HepG2 (cell line): ENCODE measurements at regions not wholly inside any gene's neighbourhood (a gene's known extent, or its start where the extent isn't known, plus 50 kb on each side); places are given as distances from the start of the nearest gene placed in this dataset.

Source experiments
- ATAC-seq: fragments of 200-7000 bp; cut with Tn5 transposase; 3 replicates; pipeline ENCODE4 v1.9.1; 2020; ENCODE audit warnings: mild to moderate bottlenecking, moderate library complexity
- BruUV-seq: library from RNA; stranded (reverse); fragments of 400-500 nt; replicated peaks from 2 replicates; lab custom pipeline; 2021; lab: Mats Ljungman, UMichigan
- CTCF ChIA-PET: fragments of 300-600 bp; formaldehyde crosslinking; extraction: SDS; loops from one replicate; lab custom pipeline; 2021; ENCODE audit warnings: low total read pairs, inconsistent platforms, low intra/inter-chr PET ratio; lab: Yijun Ruan, JAX
- POLR2A ChIA-PET: fragments of 350-600 bp; sonication (Branson Sonifier 250); formaldehyde crosslinking; loops from one replicate; lab custom pipeline; 2020; ENCODE audit warnings: antibody characterized with exemption, inconsistent platforms; lab: Yijun Ruan, JAX
- DNase-seq: peaks from one replicate; pipeline ENCODE4 v3.0.0-alpha.2; 2015; ENCODE audit warnings: low spot score
- FAIRE-seq: peaks from 3 replicates; lab custom pipeline; 2011; peaks lifted over from hg19 to GRCh38; lab: Jason Lieb, UNC
- H2AFZ ChIP-seq: one replicate; pipeline ENCODE4 v1.6.1; 2011; ENCODE audit warnings: low read length, inconsistent platforms
- H3K27ac ChIP-seq: fragments of 300-600 bp; 3 replicates; pipeline ENCODE4 v1.8.0; 2011; ENCODE audit warnings: mixed run types, mild to moderate bottlenecking, mixed read lengths, low read length, inconsistent platforms; ENCODE audit not compliant: insufficient read depth; ENCODE audit errors: extremely low read length
- H3K27me3 ChIP-seq, 2 experiments: fragments of 200-600 bp in 1 of 2; 2 replicates in 1 of 2; 3 replicates in 1 of 2; pipeline versions ENCODE4 v1.6.0 to v1.8.0; 2011; ENCODE audit warnings: low read length in 2 of 2, mild to moderate bottlenecking in 2 of 2, moderate library complexity in 2 of 2, inconsistent platforms in 1 of 2; ENCODE audit not compliant: insufficient read depth in 2 of 2, control insufficient read depth in 1 of 2
- H3K36me3 ChIP-seq, 2 experiments: fragments of 200-600 bp in 1 of 2; replicated peaks in 1 of 2; 2 replicates in 1 of 2; 3 replicates in 1 of 2; pipeline versions ENCODE4 v1.5.1 to v1.8.0; 2011; ENCODE audit warnings: low read length in 2 of 2, inconsistent platforms in 1 of 2; ENCODE audit not compliant: insufficient read depth in 2 of 2, control insufficient read depth in 1 of 2
- H3K4me1 ChIP-seq: 2 replicates; pipeline ENCODE4 v1.5.1; 2012; ENCODE audit warnings: low read length, inconsistent platforms; ENCODE audit not compliant: insufficient read depth
- H3K4me2 ChIP-seq: 2 replicates; pipeline ENCODE4 v1.6.0; 2011; ENCODE audit warnings: low read depth, low read length, inconsistent platforms
- H3K4me3 ChIP-seq, 3 experiments: fragments of 200-600 bp in 1 of 3; sonication (generic), shearing (Covaris generic) in 1 of 3; replicated peaks in 1 of 3; 2 replicates each; pipeline ENCODE4 v1.5.1; 2011 to 2016; ENCODE audit warnings: low read length in 3 of 3, inconsistent platforms in 2 of 3, low read depth in 2 of 3, mild to moderate bottlenecking in 2 of 3, control low read depth in 1 of 3, mixed read lengths in 1 of 3; ENCODE audit not compliant: insufficient read depth in 1 of 3
- H3K79me2 ChIP-seq: one replicate; pipeline ENCODE4 v1.6.1; 2011; ENCODE audit warnings: low read length, inconsistent platforms; ENCODE audit not compliant: insufficient read depth
- H3K9ac ChIP-seq: 2 replicates; pipeline ENCODE4 v1.6.0; 2011; ENCODE audit warnings: mild to moderate bottlenecking, low read depth, low read length, inconsistent platforms; ENCODE audit not compliant: insufficient read depth
- H3K9me3 ChIP-seq: 2 replicates; pipeline ENCODE4 v1.5.1; 2012; ENCODE audit warnings: mild to moderate bottlenecking, low read length
- H4K20me1 ChIP-seq: 2 replicates; pipeline ENCODE4 v1.6.0; 2011; ENCODE audit warnings: inconsistent platforms, mild to moderate bottlenecking, low read length, moderate library complexity; ENCODE audit not compliant: insufficient read depth
- ARID2 ChIP-seq: sonication (generic); formaldehyde crosslinking; IDR thresholded peaks from 2 replicates; pipeline ENCODE4 v1.8.1; 2022; ENCODE audit warnings: mild to moderate bottlenecking, missing genetic modification reagents, borderline replicate concordance
- BCL6 ChIP-seq: IDR thresholded peaks from 2 replicates; pipeline ENCODE4 v1.6.1; 2016; ENCODE audit warnings: missing genetic modification reagents, missing compliant biosample characterization
- CREB1 ChIP-seq, 2 experiments: fragments of 450-650 bp in 1 of 2; IDR thresholded peaks; 2 replicates each; pipeline ENCODE4 v1.6.1; 2016 to 2017; ENCODE audit warnings: control low read depth in 1 of 2, mild to moderate bottlenecking in 1 of 2, missing compliant biosample characterization in 1 of 2, missing genetic modification characterization in 1 of 2
- DR1 ChIP-seq: sonication (generic); formaldehyde crosslinking; IDR thresholded peaks from 2 replicates; pipeline ENCODE4 v1.8.0; 2021; ENCODE audit warnings: mild to moderate bottlenecking, missing genetic modification reagents, inconsistent platforms
- MED13 ChIP-seq: sonication (generic); formaldehyde crosslinking; IDR thresholded peaks from 2 replicates; pipeline ENCODE4 v1.5.0; 2020; ENCODE audit warnings: missing genetic modification reagents
- SMAD1 ChIP-seq: sonication (generic); formaldehyde crosslinking; IDR thresholded peaks from 2 replicates; pipeline ENCODE4 v1.4.0; 2020; ENCODE audit warnings: missing genetic modification reagents, low read depth, mild to moderate bottlenecking, borderline replicate concordance
- YEATS4 ChIP-seq: sonication (generic); formaldehyde crosslinking; IDR thresholded peaks from 2 replicates; pipeline ENCODE4 v1.4.0; 2020; ENCODE audit warnings: missing genetic modification reagents, borderline replicate concordance
- ZBTB1 ChIP-seq: sonication (generic); formaldehyde crosslinking; IDR thresholded peaks from 2 replicates; pipeline ENCODE4 v1.4.0; 2020; ENCODE audit warnings: missing genetic modification reagents, borderline replicate concordance
- ZKSCAN1 ChIP-seq: fragments of 150-350 bp; IDR thresholded peaks from 2 replicates; pipeline ENCODE4 v1.6.1; 2014; ENCODE audit warnings: low read length
- WGBS: methylation state at CpG from one replicate; pipeline ENCODE4 v1.1.6; 2017; ENCODE audit warnings: low lambda C conversion rate; 5-methylcytosine and 5-hydroxymethylcytosine counted together
- in situ Hi-C: cut with HindIII; loops from 2 replicates; pipeline ENCODE4 v1.10.0; 2017; ENCODE audit warnings: low pct_unique_long_range_greater_than_20kb; ENCODE audit not compliant: extremely low pct_ligation_motif_present
- intact Hi-C: fragments of 100-400 bp; cut with micrococcal nuclease; formaldehyde crosslinking; loops from one replicate; pipeline ENCODE4 v1.10.0; 2022; ENCODE audit not compliant: unreplicated experiment
- TF ChIP-seq, protein P1 (sequence below): sonication (generic); formaldehyde crosslinking; IDR thresholded peaks from 2 replicates; pipeline ENCODE4 v1.4.0; 2020; ENCODE audit warnings: mild to moderate bottlenecking, missing genetic modification reagents
- TF ChIP-seq, protein P2 (sequence below): IDR thresholded peaks from 2 replicates; pipeline ENCODE4 v1.6.1; 2016; ENCODE audit warnings: missing biosample characterization, missing genetic modification reagents, low read depth
- TF ChIP-seq, protein P3 (sequence below): sonication (generic); formaldehyde crosslinking; IDR thresholded peaks from 2 replicates; pipeline ENCODE4 v1.5.1; 2020; ENCODE audit warnings: missing genetic modification reagents, mild to moderate bottlenecking, borderline replicate concordance
- TF ChIP-seq, protein P4 (sequence below): sonication (generic); formaldehyde crosslinking; IDR thresholded peaks from 2 replicates; pipeline ENCODE4; 2020; ENCODE audit warnings: missing genetic modification reagents, mild to moderate bottlenecking, borderline replicate concordance

DNA sequence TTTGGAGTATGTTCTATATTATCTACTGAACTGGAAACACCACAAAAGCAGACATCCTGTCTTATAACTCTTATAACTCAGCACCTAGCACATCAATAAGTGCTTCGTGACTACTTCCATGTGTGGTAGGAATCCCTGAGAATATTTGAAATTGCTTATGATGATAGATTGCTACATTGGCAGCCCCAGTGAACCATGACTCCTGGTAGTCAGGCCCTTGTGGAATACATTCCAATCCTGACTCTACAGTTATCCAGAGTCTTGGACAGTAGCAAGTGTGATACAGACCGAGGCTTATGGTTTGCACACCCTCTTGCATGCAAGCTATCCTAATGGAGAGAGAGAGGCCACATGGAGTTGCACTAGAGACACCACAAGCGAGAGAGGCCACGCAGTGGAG lies 59.5 kb upstream of the PHF21A start:
- no peak overlapping the region for H2AFZ ChIP-seq
- FAIRE-seq (no peak), DNase-seq (no peak), ATAC-seq (no peak)
- in situ Hi-C loops (no loop called here), intact Hi-C loops (no loop called here)
- no peaks in the 10 kb centered on the region for H3K9me3 ChIP-seq
- ChIA-PET POLR2A (no interaction called here), CTCF (no interaction called here)
- peaks cover 0 to 18% of the 10 kb centered on the region in 2 experiments; a peak in 2 of 5 replicates for H3K27me3 ChIP-seq
- TF ChIP-seq, protein P1, sequence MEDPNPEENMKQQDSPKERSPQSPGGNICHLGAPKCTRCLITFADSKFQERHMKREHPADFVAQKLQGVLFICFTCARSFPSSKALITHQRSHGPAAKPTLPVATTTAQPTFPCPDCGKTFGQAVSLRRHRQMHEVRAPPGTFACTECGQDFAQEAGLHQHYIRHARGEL (CRISPR knock-in tag), result no peak
- TF ChIP-seq SMAD1 (CRISPR knock-in tag) (no peak), ARID2 (no peak), MED13 (no peak), BCL6 (no peak), ZKSCAN1 (no peak)
- TF ChIP-seq, protein P2, sequence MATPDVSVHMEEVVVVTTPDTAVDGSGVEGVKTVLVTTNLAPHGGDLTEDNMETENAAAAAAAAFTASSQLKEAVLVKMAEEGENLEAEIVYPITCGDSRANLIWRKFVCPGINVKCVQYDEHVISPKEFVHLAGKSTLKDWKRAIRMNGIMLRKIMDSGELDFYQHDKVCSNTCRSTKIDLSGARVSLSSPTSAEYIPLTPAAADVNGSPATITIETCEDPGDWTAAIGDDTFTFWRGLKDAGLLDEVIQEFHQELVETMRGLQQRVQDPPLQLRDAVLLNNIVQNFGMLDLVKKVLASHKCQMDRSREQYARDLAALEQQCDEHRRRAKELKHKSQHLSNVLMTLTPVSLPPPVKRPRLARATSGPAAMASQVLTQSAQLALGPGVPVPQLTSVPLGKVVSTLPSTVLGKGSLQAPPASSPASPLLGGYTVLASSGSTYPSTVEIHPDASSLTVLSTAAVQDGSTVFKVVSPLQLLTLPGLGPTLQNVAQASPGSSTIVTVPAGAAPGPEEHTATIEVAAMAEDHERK (CRISPR knock-in tag), result no peak
- H3K9ac ChIP-seq, result no peak overlapping the region
- H4K20me1 ChIP-seq, result no peaks in the 10 kb centered on the region
- no peak overlapping the region for H3K4me2 ChIP-seq
- H3K4me3 ChIP-seq, result no peak overlapping the region
- no TSS peak for BruUV-seq
- H3K4me1 ChIP-seq, result no peaks in the 10 kb centered on the region
- no peaks in the 10 kb centered on the region for H3K79me2 ChIP-seq
- WGBS, result 0% methylated on average over 4 of the region's 4 CpGs
- H3K27ac ChIP-seq, result no peak overlapping the region
- H3K36me3 ChIP-seq, result no peaks in the 10 kb centered on the region

DNA sequence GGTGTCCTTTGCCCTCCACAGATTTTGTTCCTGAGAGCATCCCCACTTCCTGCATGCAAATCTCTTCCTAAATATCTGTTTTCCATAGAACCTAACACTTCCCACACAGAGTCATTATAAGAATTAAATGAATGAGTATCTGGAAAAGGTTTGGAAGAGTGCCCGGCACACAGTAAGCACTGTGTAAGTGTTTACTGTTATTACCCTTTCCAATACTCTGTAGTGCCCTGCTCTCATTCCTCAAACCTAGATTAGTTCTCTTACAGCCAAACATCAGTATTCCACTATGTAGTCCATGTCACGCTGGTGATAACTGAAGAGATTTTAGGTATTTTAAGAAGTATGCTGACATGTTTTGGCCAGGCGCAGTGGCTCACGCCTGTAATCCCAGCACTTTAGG lies 57.3 kb upstream of the PHF21A start:
- Histone ChIP-seq H3K27ac (no peak overlapping the region), H4K20me1 (no peaks in the 10 kb centered on the region), H3K36me3 (no peaks in the 10 kb centered on the region), H3K9me3 (no peaks in the 10 kb centered on the region), H2AFZ (no peak overlapping the region), H3K79me2 (no peaks in the 10 kb centered on the region), H3K27me3 (peaks cover 0 to 21% of the 10 kb centered on the region in 2 experiments; a peak in 2 of 5 replicates), H3K4me2 (no peak overlapping the region), H3K9ac (no peak overlapping the region), H3K4me3 (no peak overlapping the region), H3K4me1 (no peaks in the 10 kb centered on the region)
- in situ Hi-C loops (no loop called here), intact Hi-C loops (no loop called here)
- WGBS, result 54% methylated on average over 4 of the region's 4 CpGs
- CTCF ChIA-PET, result no interaction called here
- FAIRE-seq (no peak), DNase-seq (no peak), ATAC-seq (no peak)
- POLR2A ChIA-PET, result no interaction called here
- BruUV-seq, result no TSS peak
- TF ChIP-seq ZBTB1, result no peak
- no peak for TF ChIP-seq CREB1 (IDR thresholded peaks at IDR 0.05)
- no peak for TF ChIP-seq CREB1 (CRISPR knock-in tag; IDR thresholded peaks at IDR 0.05)
- TF ChIP-seq DR1 (CRISPR knock-in tag), result no peak
- TF ChIP-seq, protein P3, sequence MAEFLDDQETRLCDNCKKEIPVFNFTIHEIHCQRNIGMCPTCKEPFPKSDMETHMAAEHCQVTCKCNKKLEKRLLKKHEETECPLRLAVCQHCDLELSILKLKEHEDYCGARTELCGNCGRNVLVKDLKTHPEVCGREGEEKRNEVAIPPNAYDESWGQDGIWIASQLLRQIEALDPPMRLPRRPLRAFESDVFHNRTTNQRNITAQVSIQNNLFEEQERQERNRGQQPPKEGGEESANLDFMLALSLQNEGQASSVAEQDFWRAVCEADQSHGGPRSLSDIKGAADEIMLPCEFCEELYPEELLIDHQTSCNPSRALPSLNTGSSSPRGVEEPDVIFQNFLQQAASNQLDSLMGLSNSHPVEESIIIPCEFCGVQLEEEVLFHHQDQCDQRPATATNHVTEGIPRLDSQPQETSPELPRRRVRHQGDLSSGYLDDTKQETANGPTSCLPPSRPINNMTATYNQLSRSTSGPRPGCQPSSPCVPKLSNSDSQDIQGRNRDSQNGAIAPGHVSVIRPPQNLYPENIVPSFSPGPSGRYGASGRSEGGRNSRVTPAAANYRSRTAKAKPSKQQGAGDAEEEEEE (CRISPR knock-in tag), result no peak
- TF ChIP-seq, protein P4, sequence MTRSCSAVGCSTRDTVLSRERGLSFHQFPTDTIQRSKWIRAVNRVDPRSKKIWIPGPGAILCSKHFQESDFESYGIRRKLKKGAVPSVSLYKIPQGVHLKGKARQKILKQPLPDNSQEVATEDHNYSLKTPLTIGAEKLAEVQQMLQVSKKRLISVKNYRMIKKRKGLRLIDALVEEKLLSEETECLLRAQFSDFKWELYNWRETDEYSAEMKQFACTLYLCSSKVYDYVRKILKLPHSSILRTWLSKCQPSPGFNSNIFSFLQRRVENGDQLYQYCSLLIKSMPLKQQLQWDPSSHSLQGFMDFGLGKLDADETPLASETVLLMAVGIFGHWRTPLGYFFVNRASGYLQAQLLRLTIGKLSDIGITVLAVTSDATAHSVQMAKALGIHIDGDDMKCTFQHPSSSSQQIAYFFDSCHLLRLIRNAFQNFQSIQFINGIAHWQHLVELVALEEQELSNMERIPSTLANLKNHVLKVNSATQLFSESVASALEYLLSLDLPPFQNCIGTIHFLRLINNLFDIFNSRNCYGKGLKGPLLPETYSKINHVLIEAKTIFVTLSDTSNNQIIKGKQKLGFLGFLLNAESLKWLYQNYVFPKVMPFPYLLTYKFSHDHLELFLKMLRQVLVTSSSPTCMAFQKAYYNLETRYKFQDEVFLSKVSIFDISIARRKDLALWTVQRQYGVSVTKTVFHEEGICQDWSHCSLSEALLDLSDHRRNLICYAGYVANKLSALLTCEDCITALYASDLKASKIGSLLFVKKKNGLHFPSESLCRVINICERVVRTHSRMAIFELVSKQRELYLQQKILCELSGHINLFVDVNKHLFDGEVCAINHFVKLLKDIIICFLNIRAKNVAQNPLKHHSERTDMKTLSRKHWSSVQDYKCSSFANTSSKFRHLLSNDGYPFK (CRISPR knock-in tag), result no peak
- TF ChIP-seq YEATS4 (CRISPR knock-in tag), result no peak
